ENCODE measurements at regions not wholly inside any gene's neighbourhood (a gene's known extent, or its start where the extent isn't known, plus 50 kb on each side); places are given as distances from the start of the nearest gene placed in this dataset.

- no peak overlapping the region for H3K9ac ChIP-seq (replicated peaks; ENCODE audit: extremely low read depth, insufficient read depth, low read length)
- H3K9me1 ChIP-seq (replicated peaks; ENCODE audit: control insufficient read depth, extremely low read depth, insufficient read depth, low read length): no peaks in the 10 kb centered on the region
- ChIA-PET POLR2A (no interaction called here), CTCF (no interaction called here)
- no peak overlapping the region for H2AFZ ChIP-seq (ENCODE audit: low read depth, low read length)
- no peak for FAIRE-seq
- BruUV-seq (replicated peaks): no TSS peak
- intact Hi-C loops (cut with micrococcal nuclease): no loop called here
- no peaks in the 10 kb centered on the region for H4K20me1 ChIP-seq (replicated peaks; ENCODE audit: control insufficient read depth, extremely low read depth, insufficient read depth, low read length)
- no peaks in the 10 kb centered on the region for H3K27me3 ChIP-seq (ENCODE audit: control insufficient read depth in 2 of 2, insufficient read depth in 2 of 2, low read length in 2 of 2)
- no peak for TF ChIP-seq POLR2A (IDR thresholded peaks at IDR 0.05; ENCODE audit: low read depth, low read length)
- TF ChIP-seq MYC (IDR thresholded peaks at IDR 0.05; ENCODE audit: low read depth, low read length): no peak
- TF ChIP-seq GATA2 (IDR thresholded peaks at IDR 0.05; ENCODE audit: insufficient read depth, insufficient read length, low read depth, low read length): no peak
- no peak for TF ChIP-seq CTCF (IDR thresholded peaks at IDR 0.05; ENCODE audit: extremely low read depth in 1 of 2, insufficient read depth in 1 of 2, low read depth in 1 of 2, low read length in 2 of 2)
- no peak for TF ChIP-seq POLR2AphosphoS5 (IDR thresholded peaks at IDR 0.05; ENCODE audit: insufficient read depth, low read depth, low read length)
- no peak for TF ChIP-seq EZH2 (IDR thresholded peaks at IDR 0.05; ENCODE audit: borderline replicate concordance, low read depth, low read length, severe bottlenecking)
- dilution Hi-C loops (cut with MboI; ENCODE audit: extremely low pct_ligation_motif_present, low sequenced_read_pairs): no loop called here
- no peak overlapping the region for H3K4me3 ChIP-seq (replicated peaks in 1 of 3; ENCODE audit: insufficient read depth in 1 of 3, low read depth in 1 of 3, low read length in 3 of 3)
- DNase-seq (ENCODE audit: low read depth, low spot score): no peak
- no peak overlapping the region for H3K27ac ChIP-seq (ENCODE audit: insufficient read depth, low read depth, low read length)
- no peak overlapping the region for H3K4me2 ChIP-seq (ENCODE audit: insufficient read depth, low read length)
- no peaks in the 10 kb centered on the region for H3K9me3 ChIP-seq (replicated peaks; ENCODE audit: control insufficient read depth, insufficient read depth, low read length)
- H3K36me3 ChIP-seq (ENCODE audit: control insufficient read depth in 2 of 2, extremely low read depth in 1 of 2, insufficient read depth in 2 of 2, low read length in 2 of 2): no peaks in the 10 kb centered on the region
- no peaks in the 10 kb centered on the region for H3K79me2 ChIP-seq (ENCODE audit: control insufficient read depth, insufficient read depth, low read length)
- H3K4me1 ChIP-seq (ENCODE audit: control insufficient read depth, extremely low read depth, insufficient read depth, low read length): no peaks in the 10 kb centered on the region
These were observed 974.3 kb upstream of the INTU start for GRCh38 chr4:126658411-126658810.

- no peak overlapping the region for H3K4me2 ChIP-seq (ENCODE audit: insufficient read depth, low read length)
- no peaks in the 10 kb centered on the region for H3K4me1 ChIP-seq (ENCODE audit: control insufficient read depth, extremely low read depth, insufficient read depth, low read length)
- intact Hi-C loops (cut with micrococcal nuclease): no loop called here
- TF ChIP-seq FOS (IDR thresholded peaks at IDR 0.05; ENCODE audit: borderline replicate concordance, insufficient read depth, low read length) (no peak), MAX (IDR thresholded peaks at IDR 0.05; ENCODE audit: insufficient read depth, insufficient read length) (no peak), GATA2 (IDR thresholded peaks at IDR 0.05; ENCODE audit: insufficient read depth, insufficient read length, low read depth, low read length) (no peak), POLR2AphosphoS5 (IDR thresholded peaks at IDR 0.05; ENCODE audit: insufficient read depth, low read depth, low read length) (no peak), POLR2A (IDR thresholded peaks at IDR 0.05; ENCODE audit: low read depth, low read length) (no peak), MYC (IDR thresholded peaks at IDR 0.05; ENCODE audit: low read depth, low read length) (no peak), CTCF (IDR thresholded peaks at IDR 0.05; ENCODE audit: extremely low read depth in 1 of 2, insufficient read depth in 1 of 2, low read depth in 1 of 2, low read length in 2 of 2) (no peak)
- H3K36me3 ChIP-seq (ENCODE audit: control insufficient read depth in 2 of 2, extremely low read depth in 1 of 2, insufficient read depth in 2 of 2, low read length in 2 of 2): no peaks in the 10 kb centered on the region
- CTCF ChIA-PET: no interaction called here
- dilution Hi-C loops (cut with MboI; ENCODE audit: extremely low pct_ligation_motif_present, low sequenced_read_pairs): no loop called here
- no peak overlapping the region for H2AFZ ChIP-seq (ENCODE audit: low read depth, low read length)
- H3K79me2 ChIP-seq (ENCODE audit: control insufficient read depth, insufficient read depth, low read length): no peaks in the 10 kb centered on the region
- no peak for FAIRE-seq
- POLR2A ChIA-PET: no interaction called here
- BruUV-seq (replicated peaks): no TSS peak
- H3K9ac ChIP-seq (replicated peaks; ENCODE audit: extremely low read depth, insufficient read depth, low read length): no peak overlapping the region
- H3K27ac ChIP-seq (ENCODE audit: insufficient read depth, low read depth, low read length): no peak overlapping the region
- H3K27me3 ChIP-seq (ENCODE audit: control insufficient read depth in 2 of 2, insufficient read depth in 2 of 2, low read length in 2 of 2): no peaks in the 10 kb centered on the region
- H3K4me3 ChIP-seq (replicated peaks in 1 of 3; ENCODE audit: insufficient read depth in 1 of 3, low read depth in 1 of 3, low read length in 3 of 3): no peak overlapping the region
- no peak for DNase-seq (ENCODE audit: low read depth, low spot score)
- H3K9me1 ChIP-seq (replicated peaks; ENCODE audit: control insufficient read depth, extremely low read depth, insufficient read depth, low read length): no peaks in the 10 kb centered on the region
- H3K9me3 ChIP-seq (replicated peaks; ENCODE audit: control insufficient read depth, insufficient read depth, low read length): no peaks in the 10 kb centered on the region
- H4K20me1 ChIP-seq (replicated peaks; ENCODE audit: control insufficient read depth, extremely low read depth, insufficient read depth, low read length): no peaks in the 10 kb centered on the region
These were observed 971.6 kb upstream of the INTU start for GRCh38 chr4:126661194-126661593.
